ENCODE measurements at regions not wholly inside any gene's neighbourhood (a gene's known extent, or its start where the extent isn't known, plus 50 kb on each side); places are given as distances from the start of the nearest gene placed in this dataset.

DNA sequence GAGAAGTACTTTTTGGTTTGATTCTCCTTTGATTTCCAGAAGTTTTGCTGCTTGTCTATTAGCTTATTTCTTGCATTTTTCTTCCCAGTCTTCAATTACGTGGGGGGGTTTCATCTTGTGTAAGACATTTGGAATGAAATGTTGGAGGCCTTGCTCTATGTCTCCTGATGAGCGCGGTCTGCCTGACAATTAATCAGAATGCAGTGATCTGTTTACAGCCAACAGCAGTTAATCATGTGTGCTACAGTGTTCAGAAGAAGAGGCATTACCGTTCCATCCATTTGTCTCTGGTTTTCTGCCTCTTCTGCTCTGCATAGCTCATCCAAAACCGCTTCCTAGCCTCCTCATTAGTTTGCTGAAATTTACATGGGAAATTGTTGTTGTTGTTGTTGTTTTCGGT is 134.4 kb upstream of the ST6GAL2 start (continued):
- TF ChIP-seq, protein P1, sequence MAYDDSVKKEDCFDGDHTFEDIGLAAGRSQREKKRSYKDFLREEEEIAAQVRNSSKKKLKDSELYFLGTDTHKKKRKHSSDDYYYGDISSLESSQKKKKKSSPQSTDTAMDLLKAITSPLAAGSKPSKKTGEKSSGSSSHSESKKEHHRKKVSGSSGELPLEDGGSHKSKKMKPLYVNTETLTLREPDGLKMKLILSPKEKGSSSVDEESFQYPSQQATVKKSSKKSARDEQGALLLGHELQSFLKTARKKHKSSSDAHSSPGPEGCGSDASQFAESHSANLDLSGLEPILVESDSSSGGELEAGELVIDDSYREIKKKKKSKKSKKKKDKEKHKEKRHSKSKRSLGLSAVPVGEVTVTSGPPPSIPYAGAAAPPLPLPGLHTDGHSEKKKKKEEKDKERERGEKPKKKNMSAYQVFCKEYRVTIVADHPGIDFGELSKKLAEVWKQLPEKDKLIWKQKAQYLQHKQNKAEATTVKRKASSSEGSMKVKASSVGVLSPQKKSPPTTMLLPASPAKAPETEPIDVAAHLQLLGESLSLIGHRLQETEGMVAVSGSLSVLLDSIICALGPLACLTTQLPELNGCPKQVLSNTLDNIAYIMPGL (CRISPR knock-in tag; IDR thresholded peaks at IDR 0.05), result no peak
- TF ChIP-seq, protein P2, sequence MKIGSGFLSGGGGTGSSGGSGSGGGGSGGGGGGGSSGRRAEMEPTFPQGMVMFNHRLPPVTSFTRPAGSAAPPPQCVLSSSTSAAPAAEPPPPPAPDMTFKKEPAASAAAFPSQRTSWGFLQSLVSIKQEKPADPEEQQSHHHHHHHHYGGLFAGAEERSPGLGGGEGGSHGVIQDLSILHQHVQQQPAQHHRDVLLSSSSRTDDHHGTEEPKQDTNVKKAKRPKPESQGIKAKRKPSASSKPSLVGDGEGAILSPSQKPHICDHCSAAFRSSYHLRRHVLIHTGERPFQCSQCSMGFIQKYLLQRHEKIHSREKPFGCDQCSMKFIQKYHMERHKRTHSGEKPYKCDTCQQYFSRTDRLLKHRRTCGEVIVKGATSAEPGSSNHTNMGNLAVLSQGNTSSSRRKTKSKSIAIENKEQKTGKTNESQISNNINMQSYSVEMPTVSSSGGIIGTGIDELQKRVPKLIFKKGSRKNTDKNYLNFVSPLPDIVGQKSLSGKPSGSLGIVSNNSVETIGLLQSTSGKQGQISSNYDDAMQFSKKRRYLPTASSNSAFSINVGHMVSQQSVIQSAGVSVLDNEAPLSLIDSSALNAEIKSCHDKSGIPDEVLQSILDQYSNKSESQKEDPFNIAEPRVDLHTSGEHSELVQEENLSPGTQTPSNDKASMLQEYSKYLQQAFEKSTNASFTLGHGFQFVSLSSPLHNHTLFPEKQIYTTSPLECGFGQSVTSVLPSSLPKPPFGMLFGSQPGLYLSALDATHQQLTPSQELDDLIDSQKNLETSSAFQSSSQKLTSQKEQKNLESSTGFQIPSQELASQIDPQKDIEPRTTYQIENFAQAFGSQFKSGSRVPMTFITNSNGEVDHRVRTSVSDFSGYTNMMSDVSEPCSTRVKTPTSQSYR (CRISPR knock-in tag; IDR thresholded peaks at IDR 0.05), result no peak
- TF ChIP-seq, protein P3, sequence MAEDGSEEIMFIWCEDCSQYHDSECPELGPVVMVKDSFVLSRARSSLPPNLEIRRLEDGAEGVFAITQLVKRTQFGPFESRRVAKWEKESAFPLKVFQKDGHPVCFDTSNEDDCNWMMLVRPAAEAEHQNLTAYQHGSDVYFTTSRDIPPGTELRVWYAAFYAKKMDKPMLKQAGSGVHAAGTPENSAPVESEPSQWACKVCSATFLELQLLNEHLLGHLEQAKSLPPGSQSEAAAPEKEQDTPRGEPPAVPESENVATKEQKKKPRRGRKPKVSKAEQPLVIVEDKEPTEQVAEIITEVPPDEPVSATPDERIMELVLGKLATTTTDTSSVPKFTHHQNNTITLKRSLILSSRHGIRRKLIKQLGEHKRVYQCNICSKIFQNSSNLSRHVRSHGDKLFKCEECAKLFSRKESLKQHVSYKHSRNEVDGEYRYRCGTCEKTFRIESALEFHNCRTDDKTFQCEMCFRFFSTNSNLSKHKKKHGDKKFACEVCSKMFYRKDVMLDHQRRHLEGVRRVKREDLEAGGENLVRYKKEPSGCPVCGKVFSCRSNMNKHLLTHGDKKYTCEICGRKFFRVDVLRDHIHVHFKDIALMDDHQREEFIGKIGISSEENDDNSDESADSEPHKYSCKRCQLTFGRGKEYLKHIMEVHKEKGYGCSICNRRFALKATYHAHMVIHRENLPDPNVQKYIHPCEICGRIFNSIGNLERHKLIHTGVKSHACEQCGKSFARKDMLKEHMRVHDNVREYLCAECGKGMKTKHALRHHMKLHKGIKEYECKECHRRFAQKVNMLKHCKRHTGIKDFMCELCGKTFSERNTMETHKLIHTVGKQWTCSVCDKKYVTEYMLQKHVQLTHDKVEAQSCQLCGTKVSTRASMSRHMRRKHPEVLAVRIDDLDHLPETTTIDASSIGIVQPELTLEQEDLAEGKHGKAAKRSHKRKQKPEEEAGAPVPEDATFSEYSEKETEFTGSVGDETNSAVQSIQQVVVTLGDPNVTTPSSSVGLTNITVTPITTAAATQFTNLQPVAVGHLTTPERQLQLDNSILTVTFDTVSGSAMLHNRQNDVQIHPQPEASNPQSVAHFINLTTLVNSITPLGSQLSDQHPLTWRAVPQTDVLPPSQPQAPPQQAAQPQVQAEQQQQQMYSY (CRISPR knock-in tag; IDR thresholded peaks at IDR 0.05), result no peak
- TF ChIP-seq, protein P4, sequence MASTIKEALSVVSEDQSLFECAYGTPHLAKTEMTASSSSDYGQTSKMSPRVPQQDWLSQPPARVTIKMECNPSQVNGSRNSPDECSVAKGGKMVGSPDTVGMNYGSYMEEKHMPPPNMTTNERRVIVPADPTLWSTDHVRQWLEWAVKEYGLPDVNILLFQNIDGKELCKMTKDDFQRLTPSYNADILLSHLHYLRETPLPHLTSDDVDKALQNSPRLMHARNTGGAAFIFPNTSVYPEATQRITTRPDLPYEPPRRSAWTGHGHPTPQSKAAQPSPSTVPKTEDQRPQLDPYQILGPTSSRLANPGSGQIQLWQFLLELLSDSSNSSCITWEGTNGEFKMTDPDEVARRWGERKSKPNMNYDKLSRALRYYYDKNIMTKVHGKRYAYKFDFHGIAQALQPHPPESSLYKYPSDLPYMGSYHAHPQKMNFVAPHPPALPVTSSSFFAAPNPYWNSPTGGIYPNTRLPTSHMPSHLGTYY (CRISPR knock-in tag; IDR thresholded peaks at IDR 0.05), result no peak

DNA sequence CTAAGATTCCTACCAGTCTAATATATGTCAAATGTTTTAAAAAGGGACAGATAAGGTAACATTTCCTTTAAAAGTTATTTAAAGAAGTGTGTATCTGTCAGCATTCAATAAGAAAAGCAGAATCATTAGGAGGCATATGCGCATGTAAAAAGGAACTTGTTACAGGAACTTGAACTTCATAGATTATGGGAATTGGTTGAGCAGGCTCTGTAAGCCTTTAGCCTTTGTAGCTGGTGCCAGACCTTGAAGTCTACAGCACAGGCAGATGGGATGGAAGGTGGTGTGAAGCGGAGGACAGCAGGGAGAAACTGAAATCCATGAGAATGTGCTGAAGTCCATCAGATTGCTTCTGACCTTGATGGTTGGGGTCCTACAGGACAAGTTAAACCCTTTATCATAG is 138.3 kb upstream of the ST6GAL2 start:
- H3K27me3 Mint-ChIP-seq (ENCODE audit: low read depth), result no peaks in the 10 kb centered on the region; the same call in 1 of the 2 replicates
- no peak for DNase-seq (ENCODE audit: low spot score)
- ChIA-PET CTCF (no interaction called here), POLR2A (no interaction called here)
- H3K36me3 Mint-ChIP-seq, result peaks cover 4% of the 10 kb centered on the region
- H3K27ac Mint-ChIP-seq, result no peak overlapping the region
- peaks cover 9% of the 10 kb centered on the region for H3K9me3 Mint-ChIP-seq
- no peak overlapping the region for H3K4me3 Mint-ChIP-seq
- peaks cover 9% of the 10 kb centered on the region for H3K4me1 Mint-ChIP-seq
- no peak for ATAC-seq
- TF ChIP-seq ZNF219 (CRISPR knock-in tag; IDR thresholded peaks at IDR 0.05; ENCODE audit: borderline replicate concordance) (no peak), ZBTB21 (CRISPR knock-in tag; IDR thresholded peaks at IDR 0.05; ENCODE audit: borderline replicate concordance) (no peak), JUN (CRISPR knock-in tag; IDR thresholded peaks at IDR 0.05) (no peak), ETV6 (CRISPR knock-in tag; IDR thresholded peaks at IDR 0.05) (no peak), CREB1 (CRISPR knock-in tag; IDR thresholded peaks at IDR 0.05) (no peak), ZNF263 (CRISPR knock-in tag; IDR thresholded peaks at IDR 0.05; ENCODE audit: low read depth) (no peak), ZNF423 (CRISPR knock-in tag; IDR thresholded peaks at IDR 0.05) (no peak), MXD4 (CRISPR knock-in tag; IDR thresholded peaks at IDR 0.05; ENCODE audit: borderline replicate concordance) (no peak), SP1 (CRISPR knock-in tag; conservative IDR thresholded peaks at IDR 0.05) (no peak), CBFB (CRISPR knock-in tag; IDR thresholded peaks at IDR 0.05; ENCODE audit: low read depth) (no peak), ZNF121 (CRISPR knock-in tag; IDR thresholded peaks at IDR 0.05) (no peak), FOXP1 (CRISPR knock-in tag; IDR thresholded peaks at IDR 0.05; ENCODE audit: borderline replicate concordance) (no peak), ZNF138 (CRISPR knock-in tag; conservative IDR thresholded peaks at IDR 0.05) (no peak)
- TF ChIP-seq, protein P1 (CRISPR knock-in tag; IDR thresholded peaks at IDR 0.05), result no peak
- TF ChIP-seq, protein P5, sequence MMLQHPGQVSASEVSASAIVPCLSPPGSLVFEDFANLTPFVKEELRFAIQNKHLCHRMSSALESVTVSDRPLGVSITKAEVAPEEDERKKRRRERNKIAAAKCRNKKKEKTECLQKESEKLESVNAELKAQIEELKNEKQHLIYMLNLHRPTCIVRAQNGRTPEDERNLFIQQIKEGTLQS (CRISPR knock-in tag; conservative IDR thresholded peaks at IDR 0.05), result no peak
- TF ChIP-seq, protein P6, sequence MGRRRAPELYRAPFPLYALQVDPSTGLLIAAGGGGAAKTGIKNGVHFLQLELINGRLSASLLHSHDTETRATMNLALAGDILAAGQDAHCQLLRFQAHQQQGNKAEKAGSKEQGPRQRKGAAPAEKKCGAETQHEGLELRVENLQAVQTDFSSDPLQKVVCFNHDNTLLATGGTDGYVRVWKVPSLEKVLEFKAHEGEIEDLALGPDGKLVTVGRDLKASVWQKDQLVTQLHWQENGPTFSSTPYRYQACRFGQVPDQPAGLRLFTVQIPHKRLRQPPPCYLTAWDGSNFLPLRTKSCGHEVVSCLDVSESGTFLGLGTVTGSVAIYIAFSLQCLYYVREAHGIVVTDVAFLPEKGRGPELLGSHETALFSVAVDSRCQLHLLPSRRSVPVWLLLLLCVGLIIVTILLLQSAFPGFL (CRISPR knock-in tag; IDR thresholded peaks at IDR 0.05; ENCODE audit: borderline replicate concordance), result no peak
- TF ChIP-seq, protein P7, sequence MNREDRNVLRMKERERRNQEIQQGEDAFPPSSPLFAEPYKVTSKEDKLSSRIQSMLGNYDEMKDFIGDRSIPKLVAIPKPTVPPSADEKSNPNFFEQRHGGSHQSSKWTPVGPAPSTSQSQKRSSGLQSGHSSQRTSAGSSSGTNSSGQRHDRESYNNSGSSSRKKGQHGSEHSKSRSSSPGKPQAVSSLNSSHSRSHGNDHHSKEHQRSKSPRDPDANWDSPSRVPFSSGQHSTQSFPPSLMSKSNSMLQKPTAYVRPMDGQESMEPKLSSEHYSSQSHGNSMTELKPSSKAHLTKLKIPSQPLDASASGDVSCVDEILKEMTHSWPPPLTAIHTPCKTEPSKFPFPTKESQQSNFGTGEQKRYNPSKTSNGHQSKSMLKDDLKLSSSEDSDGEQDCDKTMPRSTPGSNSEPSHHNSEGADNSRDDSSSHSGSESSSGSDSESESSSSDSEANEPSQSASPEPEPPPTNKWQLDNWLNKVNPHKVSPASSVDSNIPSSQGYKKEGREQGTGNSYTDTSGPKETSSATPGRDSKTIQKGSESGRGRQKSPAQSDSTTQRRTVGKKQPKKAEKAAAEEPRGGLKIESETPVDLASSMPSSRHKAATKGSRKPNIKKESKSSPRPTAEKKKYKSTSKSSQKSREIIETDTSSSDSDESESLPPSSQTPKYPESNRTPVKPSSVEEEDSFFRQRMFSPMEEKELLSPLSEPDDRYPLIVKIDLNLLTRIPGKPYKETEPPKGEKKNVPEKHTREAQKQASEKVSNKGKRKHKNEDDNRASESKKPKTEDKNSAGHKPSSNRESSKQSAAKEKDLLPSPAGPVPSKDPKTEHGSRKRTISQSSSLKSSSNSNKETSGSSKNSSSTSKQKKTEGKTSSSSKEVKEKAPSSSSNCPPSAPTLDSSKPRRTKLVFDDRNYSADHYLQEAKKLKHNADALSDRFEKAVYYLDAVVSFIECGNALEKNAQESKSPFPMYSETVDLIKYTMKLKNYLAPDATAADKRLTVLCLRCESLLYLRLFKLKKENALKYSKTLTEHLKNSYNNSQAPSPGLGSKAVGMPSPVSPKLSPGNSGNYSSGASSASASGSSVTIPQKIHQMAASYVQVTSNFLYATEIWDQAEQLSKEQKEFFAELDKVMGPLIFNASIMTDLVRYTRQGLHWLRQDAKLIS (CRISPR knock-in tag; IDR thresholded peaks at IDR 0.05; ENCODE audit: borderline replicate concordance), result no peak
